B cell (primary cell): ENCODE measurements at regions not wholly inside any gene's neighbourhood (a gene's known extent, or its start where the extent isn't known, plus 50 kb on each side); places are given as distances from the start of the nearest gene placed in this dataset.

Experiments used
- ATAC-seq: fragments of 200-7000 bp; cut with Tn5 transposase; one replicate; pipeline ENCODE4 v1.10.0; 2021; ENCODE audit warnings: low read depth, mild to moderate bottlenecking, moderate number of reproducible peaks, moderate library complexity
- CTCF ChIA-PET: fragments of 350-600 bp; sonication (Branson Sonifier 250); formaldehyde crosslinking; loops from one replicate; lab custom pipeline; 2021; ENCODE audit warnings: antibody characterized with exemption, inconsistent platforms; lab: Charles Lee
- POLR2A ChIA-PET: fragments of 350-600 bp; sonication (Branson Sonifier 250); formaldehyde crosslinking; loops from one replicate; lab custom pipeline; 2021; ENCODE audit warnings: antibody characterized with exemption; lab: Charles Lee
- DNase-seq: peaks from one replicate; pipeline ENCODE4 v3.0.0; 2013
- H2AFZ ChIP-seq: 2 replicates; pipeline ENCODE4 v1.6.1; 2012; ENCODE audit warnings: mild to moderate bottlenecking, low read depth, low read length; ENCODE audit not compliant: insufficient read depth, poor library complexity, severe bottlenecking
- H3K27ac ChIP-seq, 2 donors: 1 replicate in 1 of 2; 2 replicates in 1 of 2; pipeline ENCODE4 v1.5.1; 2012 to 2013; ENCODE audit warnings: low read length in 2 of 2, mild to moderate bottlenecking in 2 of 2, moderate library complexity in 1 of 2
- H3K27me3 ChIP-seq, 4 experiments: fragments of 200-600 bp in 1 of 4; sonication (generic) in 1 of 4; replicated peaks in 1 of 4; 1 replicate in 2 of 4; 2 replicates in 2 of 4; pipeline versions ENCODE4 v1.6.1 to v1.7.0; 2013 to 2016; ENCODE audit warnings: low read length in 3 of 4, mild to moderate bottlenecking in 2 of 4, mixed read lengths in 1 of 4, moderate library complexity in 1 of 4; ENCODE audit not compliant: insufficient read depth in 4 of 4, control insufficient read depth in 3 of 4; ENCODE audit errors: control extremely low read depth in 1 of 4
- H3K36me3 ChIP-seq, 2 experiments: replicated peaks in 1 of 2; 1 replicate in 1 of 2; 2 replicates in 1 of 2; pipeline versions ENCODE4 v1.6.1 to v1.7.1; 2013; ENCODE audit warnings: low read length in 1 of 2; ENCODE audit not compliant: insufficient read depth in 2 of 2, control insufficient read depth in 1 of 2; ENCODE audit errors: control extremely low read depth in 1 of 2, extremely low read depth in 1 of 2
- H3K4me1 ChIP-seq, 2 donors: fragments of 200-600 bp in 1 of 2; sonication (generic) in 1 of 2; 1 replicate in 1 of 2; 2 replicates in 1 of 2; pipeline versions ENCODE4 v1.5.1 to v1.6.1; 2013 to 2017; ENCODE audit warnings: low read length in 2 of 2; ENCODE audit not compliant: control insufficient read depth in 2 of 2, insufficient read depth in 2 of 2
- H3K4me2 ChIP-seq: replicated peaks from 2 replicates; pipeline ENCODE3; 2012; ENCODE audit warnings: mild to moderate bottlenecking, low read depth, low read length; ENCODE audit not compliant: poor library complexity, severe bottlenecking
- H3K4me3 ChIP-seq, 5 experiments: fragments of 200-600 bp in 1 of 5; sonication (generic) in 1 of 5; 1 replicate in 3 of 5; 2 replicates in 2 of 5; pipeline versions ENCODE4 v1.5.1 to v1.7.0; 2011 to 2016; ENCODE audit warnings: low read length in 4 of 5, mild to moderate bottlenecking in 4 of 5, low read depth in 2 of 5, control low read depth in 1 of 5, moderate library complexity in 1 of 5; ENCODE audit not compliant: insufficient read depth in 1 of 5; ENCODE audit errors: control extremely low read depth in 1 of 5, extremely low read depth in 1 of 5
- H3K79me2 ChIP-seq: fragments of 200-600 bp; sonication (generic); one replicate; pipeline ENCODE4 v1.6.0; 2016; ENCODE audit warnings: low read length; ENCODE audit not compliant: control insufficient read depth, insufficient read depth
- H3K9ac ChIP-seq: fragments of 200-600 bp; sonication (generic); 2 replicates; pipeline ENCODE4 v1.6.1; 2017; ENCODE audit warnings: mild to moderate bottlenecking, low read length, moderate library complexity
- H3K9me3 ChIP-seq, 3 donors: one replicate each; pipeline versions ENCODE4 v1.6.1 to v1.7.1; 2013; ENCODE audit warnings: low read length in 2 of 3; ENCODE audit not compliant: control insufficient read depth in 2 of 3, insufficient read depth in 1 of 3; ENCODE audit errors: control extremely low read depth in 1 of 3
- H4K20me1 ChIP-seq: 2 replicates; pipeline ENCODE4 v1.6.0; 2012; ENCODE audit warnings: mild to moderate bottlenecking, low read length; ENCODE audit not compliant: insufficient read depth, control insufficient read depth, poor library complexity, severe bottlenecking
- H3K27ac Mint-ChIP-seq: one replicate; pipeline ENCODE4 v1.8.0; 2021; ENCODE audit warnings: mixed read lengths
- H3K27me3 Mint-ChIP-seq: one replicate; pipeline ENCODE4 v1.8.0; 2021; ENCODE audit warnings: mixed read lengths
- H3K4me1 Mint-ChIP-seq: one replicate; pipeline ENCODE4 v1.8.0; 2021; ENCODE audit warnings: mixed read lengths
- H3K4me3 Mint-ChIP-seq: one replicate; pipeline ENCODE4 v1.8.0; 2021; ENCODE audit warnings: mixed read lengths
- H3K9me3 Mint-ChIP-seq: one replicate; pipeline ENCODE4 v1.8.0; 2022; ENCODE audit warnings: mixed read lengths; ENCODE audit not compliant: insufficient read depth
- EZH2 ChIP-seq: IDR thresholded peaks from 2 replicates; pipeline ENCODE4 v1.6.1; 2012; ENCODE audit warnings: borderline replicate concordance, low read depth, mild to moderate bottlenecking, moderate library complexity, low read length; ENCODE audit not compliant: insufficient read depth, poor library complexity, severe bottlenecking
- WGBS: methylation state at CpG from one replicate; pipeline ENCODE4 v1.1.5; 2013; ENCODE audit warnings: missing lambda C conversion rate; ENCODE audit not compliant: insufficient coverage; 5-methylcytosine and 5-hydroxymethylcytosine counted together
- intact Hi-C: fragments of 100-400 bp; cut with micrococcal nuclease; formaldehyde crosslinking; loops from one replicate; pipeline ENCODE4 v1.10.0; 2022
- TF ChIP-seq, protein P1 (sequence below): fragments of 200-600 bp; IDR thresholded peaks from one replicate; pipeline ENCODE4 v1.8.0; 2022; ENCODE audit warnings: antibody characterized with exemption, mild to moderate bottlenecking

DNA sequence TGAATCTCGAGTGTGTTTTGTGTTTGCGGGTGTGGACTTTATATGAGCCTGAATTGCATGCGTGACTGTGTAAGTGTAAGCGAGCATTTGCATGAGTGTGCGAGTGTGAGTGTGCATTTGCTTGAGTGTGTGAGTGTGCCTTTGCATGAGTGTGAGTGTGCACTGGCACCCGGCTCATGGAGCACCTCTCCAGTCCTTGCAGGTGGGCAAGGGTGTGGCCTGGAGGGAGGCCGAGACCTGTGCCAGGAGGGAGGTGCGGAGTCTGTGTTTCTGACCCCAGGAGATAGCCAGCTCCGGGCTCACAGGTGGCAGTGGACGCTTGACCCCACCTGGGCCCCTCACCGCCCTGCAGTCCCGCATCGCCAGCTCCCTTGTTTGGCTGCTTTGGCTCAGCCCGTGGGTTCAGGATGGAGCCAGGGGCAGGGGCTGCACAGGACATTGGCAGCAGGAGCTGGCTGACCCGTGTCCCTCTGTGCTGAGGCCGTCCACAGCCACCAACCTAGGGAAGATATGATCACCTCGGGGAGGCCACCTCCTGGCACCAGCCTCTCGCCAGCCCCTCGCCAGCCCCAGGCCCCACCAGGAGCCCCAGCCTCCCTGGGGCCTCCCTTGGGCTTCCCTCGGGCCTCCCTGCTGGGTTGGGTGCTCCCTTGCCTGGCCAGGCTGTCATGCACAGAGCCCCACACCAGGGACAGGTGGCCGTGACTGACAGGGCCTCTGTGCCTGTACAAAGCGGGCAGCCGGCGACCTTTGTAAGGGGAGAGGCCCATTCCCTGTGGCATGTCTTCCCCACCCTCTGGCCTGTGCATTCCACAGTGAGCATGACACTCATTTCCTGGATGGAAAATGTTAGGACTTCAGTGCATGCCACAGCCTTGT lies 81.6 kb downstream of the PTGR3 start:
- ChIA-PET POLR2A (no interaction called here), CTCF (no interaction called here)
- WGBS, result 94% methylated on average over 24 of the region's 24 CpGs
- Histone ChIP-seq H3K79me2 (no peaks in the 10 kb centered on the region), H3K4me3 (no peak overlapping the region), H3K36me3 (no peaks in the 10 kb centered on the region), H3K9me3 (peaks cover 0 to 10% (median 0%) of the 10 kb centered on the region in 3 donors), H3K4me2 (no peak overlapping the region), H4K20me1 (no peaks in the 10 kb centered on the region), H3K27me3 (no peaks in the 10 kb centered on the region), H3K4me1 (no peaks in the 10 kb centered on the region), H3K27ac (no peak overlapping the region), H3K9ac (no peak overlapping the region), H2AFZ (no peak overlapping the region)
- Mint-ChIP-seq H3K4me1 (no peaks in the 10 kb centered on the region), H3K27me3 (peaks cover 10% of the 10 kb centered on the region), H3K27ac (no peak overlapping the region), H3K4me3 (no peak overlapping the region), H3K9me3 (no peaks in the 10 kb centered on the region)
- intact Hi-C loops, result no loop called here
- no peak for ATAC-seq
- TF ChIP-seq, protein P1, sequence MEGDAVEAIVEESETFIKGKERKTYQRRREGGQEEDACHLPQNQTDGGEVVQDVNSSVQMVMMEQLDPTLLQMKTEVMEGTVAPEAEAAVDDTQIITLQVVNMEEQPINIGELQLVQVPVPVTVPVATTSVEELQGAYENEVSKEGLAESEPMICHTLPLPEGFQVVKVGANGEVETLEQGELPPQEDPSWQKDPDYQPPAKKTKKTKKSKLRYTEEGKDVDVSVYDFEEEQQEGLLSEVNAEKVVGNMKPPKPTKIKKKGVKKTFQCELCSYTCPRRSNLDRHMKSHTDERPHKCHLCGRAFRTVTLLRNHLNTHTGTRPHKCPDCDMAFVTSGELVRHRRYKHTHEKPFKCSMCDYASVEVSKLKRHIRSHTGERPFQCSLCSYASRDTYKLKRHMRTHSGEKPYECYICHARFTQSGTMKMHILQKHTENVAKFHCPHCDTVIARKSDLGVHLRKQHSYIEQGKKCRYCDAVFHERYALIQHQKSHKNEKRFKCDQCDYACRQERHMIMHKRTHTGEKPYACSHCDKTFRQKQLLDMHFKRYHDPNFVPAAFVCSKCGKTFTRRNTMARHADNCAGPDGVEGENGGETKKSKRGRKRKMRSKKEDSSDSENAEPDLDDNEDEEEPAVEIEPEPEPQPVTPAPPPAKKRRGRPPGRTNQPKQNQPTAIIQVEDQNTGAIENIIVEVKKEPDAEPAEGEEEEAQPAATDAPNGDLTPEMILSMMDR, result no peak
- no peak for DNase-seq

DNA sequence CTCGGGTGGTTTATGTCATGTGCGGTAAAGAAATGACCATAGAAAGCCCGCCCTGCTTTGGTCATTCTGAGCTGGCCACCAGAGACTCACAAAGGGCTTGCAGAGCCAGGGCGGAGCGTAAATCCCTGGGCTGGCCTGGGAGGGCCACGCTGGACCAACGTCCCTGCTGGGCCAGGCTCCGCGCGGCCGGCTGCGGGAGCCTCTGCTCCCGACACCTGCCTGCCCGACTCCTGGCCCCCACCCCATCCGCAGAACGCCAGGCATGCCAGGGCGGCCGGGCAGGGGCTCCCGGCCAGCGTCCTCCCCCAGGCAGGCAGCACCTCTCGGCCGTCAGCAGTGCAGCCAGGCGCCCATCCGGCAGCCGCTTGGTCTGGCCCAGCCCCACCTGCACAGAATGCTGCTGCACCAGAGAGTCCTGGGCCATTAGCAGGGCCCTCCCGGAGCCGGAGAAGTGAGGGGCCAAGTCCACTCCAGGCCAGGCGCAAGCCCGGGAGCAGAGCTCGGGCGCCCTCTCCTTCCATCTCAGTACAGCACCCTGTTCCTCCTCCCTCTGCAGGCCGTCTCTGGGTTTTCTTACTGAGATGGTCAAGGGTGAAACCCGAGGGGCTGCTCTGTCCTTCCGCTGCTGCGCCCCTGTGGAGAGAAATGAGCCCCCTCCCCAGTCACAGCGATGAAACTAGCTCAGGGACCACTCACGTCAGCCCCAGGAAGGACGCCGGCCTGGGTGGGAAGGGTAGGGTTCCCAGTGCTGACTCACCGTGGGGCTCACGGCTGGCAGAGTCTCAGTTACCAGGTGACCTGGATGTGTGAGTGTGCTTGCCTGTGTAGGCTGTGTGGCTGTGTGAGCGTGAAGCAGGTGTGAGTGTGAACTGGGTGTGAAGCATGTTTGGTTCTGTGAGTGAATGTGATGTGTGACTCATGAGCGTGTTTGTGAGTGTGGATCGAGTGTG lies 83.3 kb downstream of the PTGR3 start:
- H3K27ac ChIP-seq, result no peak overlapping the region
- H3K27me3 Mint-ChIP-seq, result peaks cover 13% of the 10 kb centered on the region
- no peak overlapping the region for H3K4me3 Mint-ChIP-seq
- no peaks in the 10 kb centered on the region for H3K36me3 ChIP-seq
- TF ChIP-seq, protein P1, result no peak
- TF ChIP-seq EZH2, result no peak
- intact Hi-C loops, result no loop called here
- no peaks in the 10 kb centered on the region for H3K9me3 Mint-ChIP-seq
- H3K27ac Mint-ChIP-seq, result no peak overlapping the region
- H3K4me1 ChIP-seq, result no peaks in the 10 kb centered on the region
- H3K27me3 ChIP-seq, result no peaks in the 10 kb centered on the region
- no peak overlapping the region for H3K9ac ChIP-seq
- no peaks in the 10 kb centered on the region for H3K4me1 Mint-ChIP-seq
- H3K4me2 ChIP-seq, result no peak overlapping the region
- H3K4me3 ChIP-seq, result no peak overlapping the region
- no peaks in the 10 kb centered on the region for H3K79me2 ChIP-seq
- CTCF ChIA-PET, result no interaction called here
- H3K9me3 ChIP-seq, result peaks cover 0 to 9% (median 0%) of the 10 kb centered on the region in 3 donors
- WGBS, result 83% methylated on average over 39 of the region's 44 CpGs
- no peak overlapping the region for H2AFZ ChIP-seq
- no peak for ATAC-seq
- DNase-seq, result no peak
- H4K20me1 ChIP-seq, result no peaks in the 10 kb centered on the region
- POLR2A ChIA-PET, result no interaction called here
